H9 (cell line): ENCODE measurements at regions not wholly inside any gene's neighbourhood (a gene's known extent, or its start where the extent isn't known, plus 50 kb on each side); places are given as distances from the start of the nearest gene placed in this dataset.

Experiments used
- DNase-seq: peaks from one replicate; pipeline ENCODE4 v3.0.0-alpha.2; 2017
- H2AFZ ChIP-seq: one replicate; pipeline ENCODE4 v1.6.1; 2013; ENCODE audit warnings: mild to moderate bottlenecking, low read length, control low read depth, moderate library complexity
- H2AK5ac ChIP-seq: 2 replicates; pipeline ENCODE4 v1.6.1; 2013; ENCODE audit warnings: low read length, control low read depth, mixed read lengths; ENCODE audit not compliant: insufficient read length
- H2BK120ac ChIP-seq: one replicate; pipeline ENCODE4 v1.6.1; 2013; ENCODE audit warnings: low read depth, mild to moderate bottlenecking, low read length, control low read depth, inconsistent platforms; ENCODE audit not compliant: poor library complexity, severe bottlenecking
- H2BK12ac ChIP-seq: 2 replicates; pipeline ENCODE4 v1.6.1; 2013; ENCODE audit warnings: low read length, control low read depth, mixed read lengths, low read depth; ENCODE audit not compliant: insufficient read length
- H2BK15ac ChIP-seq: 2 replicates; pipeline ENCODE4 v1.6.1; 2013; ENCODE audit warnings: low read depth, low read length, control low read depth
- H2BK20ac ChIP-seq: one replicate; pipeline ENCODE4 v1.6.1; 2013; ENCODE audit warnings: low read depth, mild to moderate bottlenecking, low read length, control low read depth, inconsistent platforms; ENCODE audit not compliant: poor library complexity, severe bottlenecking
- H2BK5ac ChIP-seq: 2 replicates; pipeline ENCODE4 v1.6.1; 2013; ENCODE audit warnings: low read length, control low read depth, mixed read lengths; ENCODE audit not compliant: insufficient read length
- H3K14ac ChIP-seq: 2 replicates; pipeline ENCODE4 v1.6.1; 2013; ENCODE audit warnings: low read length, control low read depth; ENCODE audit not compliant: insufficient read depth
- H3K18ac ChIP-seq: 2 replicates; pipeline ENCODE4 v1.6.1; 2013; ENCODE audit warnings: low read depth, mild to moderate bottlenecking, mixed read lengths, low read length, control low read depth; ENCODE audit not compliant: insufficient read length
- H3K23ac ChIP-seq: 2 replicates; pipeline ENCODE4 v1.6.1; 2013; ENCODE audit warnings: low read length, control low read depth, mixed read lengths, low read depth; ENCODE audit not compliant: insufficient read length
- H3K23me2 ChIP-seq: 2 replicates; pipeline ENCODE4 v1.6.1; 2013; ENCODE audit warnings: low read depth, mild to moderate bottlenecking, mixed read lengths, low read length, control low read depth; ENCODE audit not compliant: insufficient read length, poor library complexity, severe bottlenecking
- H3K27ac ChIP-seq: 2 replicates; pipeline ENCODE4 v1.5.1; 2013; ENCODE audit warnings: low read length, control low read depth, mixed read lengths, low read depth; ENCODE audit not compliant: insufficient read length
- H3K27me3 ChIP-seq: 2 replicates; pipeline ENCODE4 v1.6.1; 2013; ENCODE audit warnings: low read length, control low read depth, inconsistent platforms; ENCODE audit not compliant: insufficient read depth
- H3K4ac ChIP-seq: 2 replicates; pipeline ENCODE4 v1.6.1; 2013; ENCODE audit warnings: low read depth, mild to moderate bottlenecking, control low read depth, inconsistent platforms, low read length, moderate library complexity
- H3K4me1 ChIP-seq: 2 replicates; pipeline ENCODE4 v1.6.1; 2013; ENCODE audit warnings: low read length, control low read depth, inconsistent platforms; ENCODE audit not compliant: insufficient read depth
- H3K4me2 ChIP-seq: 2 replicates; pipeline ENCODE4 v1.6.1; 2013; ENCODE audit warnings: low read length, control low read depth, mixed read lengths; ENCODE audit not compliant: insufficient read length, insufficient read depth
- H3K56ac ChIP-seq: 2 replicates; pipeline ENCODE4 v1.6.1; 2013; ENCODE audit warnings: low read depth, mild to moderate bottlenecking, mixed read lengths, low read length, control low read depth; ENCODE audit not compliant: insufficient read length
- H3K79me1 ChIP-seq: 2 replicates; pipeline ENCODE4 v1.6.1; 2013; ENCODE audit warnings: low read depth, mild to moderate bottlenecking, moderate library complexity, low read length, control low read depth, inconsistent platforms; ENCODE audit not compliant: insufficient read depth, poor library complexity, severe bottlenecking
- H3K79me2 ChIP-seq: 2 replicates; pipeline ENCODE4 v1.6.1; 2013; ENCODE audit warnings: low read length, control low read depth, inconsistent platforms; ENCODE audit not compliant: insufficient read depth
- H3K9ac ChIP-seq: 2 replicates; pipeline ENCODE4 v1.6.1; 2013; ENCODE audit warnings: low read length, control low read depth, mixed read lengths; ENCODE audit not compliant: insufficient read length; ENCODE audit errors: extremely low read depth
- H3K9me3 ChIP-seq: one replicate; pipeline ENCODE4 v1.6.1; 2013; ENCODE audit warnings: low read depth, low read length, inconsistent platforms; ENCODE audit not compliant: control insufficient read depth
- H3T11ph ChIP-seq: one replicate; pipeline ENCODE4 v1.6.1; 2013; ENCODE audit warnings: mild to moderate bottlenecking, low read length, control low read depth, inconsistent platforms
- H4K20me1 ChIP-seq: one replicate; pipeline ENCODE4 v1.6.1; 2013; ENCODE audit not compliant: control insufficient read depth, insufficient read length, insufficient read depth
- H4K5ac ChIP-seq: 2 replicates; pipeline ENCODE4 v1.6.1; 2013; ENCODE audit warnings: low read depth, mild to moderate bottlenecking, mixed read lengths, low read length, control low read depth; ENCODE audit not compliant: insufficient read length
- H4K8ac ChIP-seq: replicated peaks from 2 replicates; pipeline ENCODE4 v1.6.1; 2013; ENCODE audit warnings: low read length, control low read depth, mixed read lengths, low read depth; ENCODE audit not compliant: insufficient read length
- H4K91ac ChIP-seq: 2 replicates; pipeline ENCODE4 v1.6.1; 2013; ENCODE audit warnings: low read depth, mild to moderate bottlenecking, moderate library complexity, mixed read lengths, low read length, control low read depth; ENCODE audit not compliant: insufficient read length
- H3K27ac Mint-ChIP-seq, 3 experiments: 2 replicates in 2 of 3; 3 replicates in 1 of 3; pipeline ENCODE4 v1.8.0; 2020 to 2021; ENCODE audit warnings: mixed read lengths in 3 of 3, mild to moderate bottlenecking in 1 of 3, moderate library complexity in 1 of 3
- H3K27me3 Mint-ChIP-seq: 2 replicates; pipeline ENCODE4 v1.8.0; 2021; ENCODE audit warnings: low read depth, mild to moderate bottlenecking, moderate library complexity, mixed read lengths
- H3K36me3 Mint-ChIP-seq, 3 experiments: 2 replicates in 2 of 3; 3 replicates in 1 of 3; pipeline ENCODE4 v1.8.0; 2020 to 2021; ENCODE audit warnings: low read depth in 3 of 3, mixed read lengths in 3 of 3; ENCODE audit not compliant: insufficient read depth in 1 of 3
- H3K4me1 Mint-ChIP-seq, 2 experiments: 2 replicates each; pipeline ENCODE4 v1.8.0; 2020; ENCODE audit warnings: mixed read lengths in 2 of 2
- H3K4me3 Mint-ChIP-seq, 2 experiments: 2 replicates in 1 of 2; 3 replicates in 1 of 2; pipeline ENCODE4 v1.8.0; 2020 to 2021; ENCODE audit warnings: mild to moderate bottlenecking in 2 of 2, mixed read lengths in 2 of 2, moderate library complexity in 1 of 2
- H3K9me3 Mint-ChIP-seq, 2 experiments: 2 replicates in 1 of 2; 3 replicates in 1 of 2; pipeline ENCODE4 v1.8.0; 2020; ENCODE audit warnings: mild to moderate bottlenecking in 2 of 2, mixed read lengths in 2 of 2, moderate library complexity in 1 of 2
- CTCF ChIP-seq: fragments of 200-600 bp; sonication (generic); conservative IDR thresholded peaks from 3 replicates; pipeline ENCODE4 v1.8.0; 2021; ENCODE audit warnings: antibody characterized with exemption, mild to moderate bottlenecking
- WGBS: extraction: QIAGEN DNeasy Blood & Tissue Kit; methylation state at CpG from one replicate; pipeline ENCODE4 v1.1.7; 2013; ENCODE audit warnings: missing lambda C conversion rate, low lambda C conversion rate, mixed read lengths; ENCODE audit not compliant: insufficient read length; ENCODE audit errors: extremely low coverage; 5-methylcytosine and 5-hydroxymethylcytosine counted together

GRCh38 chr11:90646266-90646665, 423.4 kb upstream of the CHORDC1 start:
- no CpG with 5 or more reads among the region's 1 CpG for WGBS
- Histone ChIP-seq H3K27ac (no peak overlapping the region), H4K5ac (no peak overlapping the region), H3K9ac (no peak overlapping the region), H3K4ac (no peak overlapping the region), H3K4me2 (no peak overlapping the region), H2BK120ac (no peak overlapping the region), H4K20me1 (no peaks in the 10 kb centered on the region), H3K9me3 (no peaks in the 10 kb centered on the region), H3K4me1 (no peaks in the 10 kb centered on the region), H3K23ac (no peak overlapping the region), H3K79me1 (no peaks in the 10 kb centered on the region), H2BK12ac (no peak overlapping the region), H3K27me3 (no peaks in the 10 kb centered on the region), H2AK5ac (no peak overlapping the region), H2BK15ac (no peak overlapping the region), H2BK20ac (no peak overlapping the region), H3K23me2 (no peaks in the 10 kb centered on the region), H4K8ac (no peak overlapping the region), H2BK5ac (no peak overlapping the region), H3K14ac (no peak overlapping the region), H3K79me2 (no peaks in the 10 kb centered on the region), H3T11ph (no peak overlapping the region), H2AFZ (no peak overlapping the region), H3K18ac (no peak overlapping the region), H3K56ac (no peak overlapping the region), H4K91ac (no peak overlapping the region)
- H3K27me3 Mint-ChIP-seq = no peaks in the 10 kb centered on the region
- no peaks in the 10 kb centered on the region for H3K9me3 Mint-ChIP-seq
- no peak for DNase-seq
- H3K4me1 Mint-ChIP-seq = peaks cover 0 to 2% of the 10 kb centered on the region in 2 experiments; a peak in 2 of 4 replicates
- no peaks in the 10 kb centered on the region for H3K36me3 Mint-ChIP-seq
- no peak overlapping the region for H3K4me3 Mint-ChIP-seq
- no peak overlapping the region for H3K27ac Mint-ChIP-seq
- no peak for TF ChIP-seq CTCF
